ENCODE measurements at regions not wholly inside any gene's neighbourhood (a gene's known extent, or its start where the extent isn't known, plus 50 kb on each side); places are given as distances from the start of the nearest gene placed in this dataset.

DNA sequence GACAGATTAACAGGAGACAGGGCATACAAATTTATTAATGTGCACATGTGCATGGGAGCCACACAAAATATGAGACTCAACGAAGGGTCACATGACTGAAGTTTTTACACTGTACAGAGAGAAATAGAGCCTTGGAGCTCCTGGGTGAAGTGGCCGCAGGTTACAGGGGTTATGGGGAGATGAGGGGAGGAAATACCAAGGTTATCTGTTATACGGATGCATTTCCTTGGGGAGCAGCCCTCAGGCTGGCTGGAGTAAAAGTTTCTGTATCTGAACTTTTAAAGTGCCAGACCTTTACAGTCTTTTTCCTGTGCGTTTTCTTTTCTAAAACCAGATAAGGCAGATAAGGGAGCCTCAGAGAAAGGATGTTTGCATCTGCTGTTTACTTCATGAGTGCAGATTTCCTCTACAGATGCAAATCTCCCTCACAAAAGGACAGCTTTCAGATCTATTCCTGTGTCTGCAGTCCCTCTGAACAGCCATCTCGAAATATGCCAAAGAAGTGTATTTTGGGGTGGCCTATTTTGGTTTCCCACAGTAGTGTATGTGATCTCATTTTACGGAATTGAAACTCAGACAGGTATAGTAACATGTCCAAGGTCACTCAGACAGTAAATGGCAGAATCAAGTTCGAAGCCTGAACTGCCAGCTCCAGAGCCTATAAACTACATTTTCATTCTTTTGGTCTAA, 139.3 kb upstream of the FBXL17 start:
- POLR2A ChIA-PET, result no interaction called here
- H3K36me3 ChIP-seq (ENCODE audit: control insufficient read depth in 2 of 2, insufficient read depth in 1 of 2, low read length in 2 of 2), result no peaks in the 10 kb centered on the region
- CTCF ChIA-PET, result interaction anchor here (0.6 to 1.3 kb wide), 8 partner anchors 10 to 1009 kb away, joined by 3 to 9 read pairs (median 3); no protein-coding TSS in a partner anchor
- no peaks in the 10 kb centered on the region for H3K9me3 ChIP-seq (ENCODE audit: control insufficient read depth, insufficient read depth, low read depth, low read length)
- H3K27ac ChIP-seq (ENCODE audit: extremely low read depth, low read depth, low read length), result no peak overlapping the region
- H3K4me3 ChIP-seq (ENCODE audit: low read depth, low read length), result no peak overlapping the region
- TF ChIP-seq ZBTB8A (tag by site-specific recombination; IDR thresholded peaks at IDR 0.05) (no peak), ZNF707 (tag by site-specific recombination; IDR thresholded peaks at IDR 0.05) (no peak), ZNF292 (tag by site-specific recombination; IDR thresholded peaks at IDR 0.05; ENCODE audit: borderline replicate concordance, low read depth) (no peak), ZNF157 (tag by site-specific recombination; IDR thresholded peaks at IDR 0.05) (no peak), ZNF791 (tag by site-specific recombination; IDR thresholded peaks at IDR 0.05) (no peak), BCL11A (tag by site-specific recombination; IDR thresholded peaks at IDR 0.05; ENCODE audit: low read depth) (no peak), ZBTB21 (tag by site-specific recombination; IDR thresholded peaks at IDR 0.05) (no peak), ZNF24 (tag by site-specific recombination; IDR thresholded peaks at IDR 0.05) (no peak), ZBTB48 (tag by site-specific recombination; IDR thresholded peaks at IDR 0.05) (no peak), ZNF394 (tag by site-specific recombination; IDR thresholded peaks at IDR 0.05; ENCODE audit: borderline replicate concordance) (no peak), ZNF398 (tag by site-specific recombination; IDR thresholded peaks at IDR 0.05) (no peak), TCF7L2 (IDR thresholded peaks at IDR 0.05; ENCODE audit: borderline replicate concordance, low read depth, low read length) (no peak), ZNF48 (tag by site-specific recombination; IDR thresholded peaks at IDR 0.05) (no peak)
- TF ChIP-seq, protein P1, sequence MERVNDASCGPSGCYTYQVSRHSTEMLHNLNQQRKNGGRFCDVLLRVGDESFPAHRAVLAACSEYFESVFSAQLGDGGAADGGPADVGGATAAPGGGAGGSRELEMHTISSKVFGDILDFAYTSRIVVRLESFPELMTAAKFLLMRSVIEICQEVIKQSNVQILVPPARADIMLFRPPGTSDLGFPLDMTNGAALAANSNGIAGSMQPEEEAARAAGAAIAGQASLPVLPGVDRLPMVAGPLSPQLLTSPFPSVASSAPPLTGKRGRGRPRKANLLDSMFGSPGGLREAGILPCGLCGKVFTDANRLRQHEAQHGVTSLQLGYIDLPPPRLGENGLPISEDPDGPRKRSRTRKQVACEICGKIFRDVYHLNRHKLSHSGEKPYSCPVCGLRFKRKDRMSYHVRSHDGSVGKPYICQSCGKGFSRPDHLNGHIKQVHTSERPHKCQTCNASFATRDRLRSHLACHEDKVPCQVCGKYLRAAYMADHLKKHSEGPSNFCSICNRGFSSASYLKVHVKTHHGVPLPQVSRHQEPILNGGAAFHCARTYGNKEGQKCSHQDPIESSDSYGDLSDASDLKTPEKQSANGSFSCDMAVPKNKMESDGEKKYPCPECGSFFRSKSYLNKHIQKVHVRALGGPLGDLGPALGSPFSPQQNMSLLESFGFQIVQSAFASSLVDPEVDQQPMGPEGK (tag by site-specific recombination; IDR thresholded peaks at IDR 0.05), result no peak
- TF ChIP-seq, protein P2, sequence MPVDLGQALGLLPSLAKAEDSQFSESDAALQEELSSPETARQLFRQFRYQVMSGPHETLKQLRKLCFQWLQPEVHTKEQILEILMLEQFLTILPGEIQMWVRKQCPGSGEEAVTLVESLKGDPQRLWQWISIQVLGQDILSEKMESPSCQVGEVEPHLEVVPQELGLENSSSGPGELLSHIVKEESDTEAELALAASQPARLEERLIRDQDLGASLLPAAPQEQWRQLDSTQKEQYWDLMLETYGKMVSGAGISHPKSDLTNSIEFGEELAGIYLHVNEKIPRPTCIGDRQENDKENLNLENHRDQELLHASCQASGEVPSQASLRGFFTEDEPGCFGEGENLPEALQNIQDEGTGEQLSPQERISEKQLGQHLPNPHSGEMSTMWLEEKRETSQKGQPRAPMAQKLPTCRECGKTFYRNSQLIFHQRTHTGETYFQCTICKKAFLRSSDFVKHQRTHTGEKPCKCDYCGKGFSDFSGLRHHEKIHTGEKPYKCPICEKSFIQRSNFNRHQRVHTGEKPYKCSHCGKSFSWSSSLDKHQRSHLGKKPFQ (tag by site-specific recombination; IDR thresholded peaks at IDR 0.05), result no peak
- TF ChIP-seq, protein P3, sequence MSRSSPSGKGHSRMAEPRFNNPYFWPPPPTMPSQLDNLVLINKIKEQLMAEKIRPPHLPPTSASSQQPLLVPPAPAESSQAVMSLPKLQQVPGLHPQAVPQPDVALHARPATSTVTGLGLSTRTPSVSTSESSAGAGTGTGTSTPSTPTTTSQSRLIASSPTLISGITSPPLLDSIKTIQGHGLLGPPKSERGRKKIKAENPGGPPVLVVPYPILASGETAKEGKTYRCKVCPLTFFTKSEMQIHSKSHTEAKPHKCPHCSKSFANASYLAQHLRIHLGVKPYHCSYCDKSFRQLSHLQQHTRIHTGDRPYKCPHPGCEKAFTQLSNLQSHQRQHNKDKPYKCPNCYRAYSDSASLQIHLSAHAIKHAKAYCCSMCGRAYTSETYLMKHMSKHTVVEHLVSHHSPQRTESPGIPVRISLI (tag by site-specific recombination; IDR thresholded peaks at IDR 0.05), result no peak
- H3K4me1 ChIP-seq (ENCODE audit: control insufficient read depth, insufficient read depth, low read length), result no peaks in the 10 kb centered on the region

GRCh38 chr5:108516785-108517184, 134.9 kb upstream of the FBXL17 start:
- no peak for TF ChIP-seq EGR2 (tag by site-specific recombination; IDR thresholded peaks at IDR 0.05; ENCODE audit: low read depth)
- peak; percentile 10; the same call in 1 of the 2 replicates for TF ChIP-seq FEZF1 (tag by site-specific recombination; IDR thresholded peaks at IDR 0.05)
- no peak for TF ChIP-seq ZBTB20 (tag by site-specific recombination; IDR thresholded peaks at IDR 0.05)
- TF ChIP-seq ZNF555 (tag by site-specific recombination; conservative IDR thresholded peaks at IDR 0.05), result no peak
- H3K4me1 ChIP-seq (ENCODE audit: control insufficient read depth, insufficient read depth, low read length), result no peaks in the 10 kb centered on the region
- H3K36me3 ChIP-seq (ENCODE audit: control insufficient read depth in 2 of 2, insufficient read depth in 1 of 2, low read length in 2 of 2), result no peaks in the 10 kb centered on the region
- no peak overlapping the region for H3K4me3 ChIP-seq (ENCODE audit: low read depth, low read length)
- ChIA-PET CTCF (interaction anchor here (0.6 kb wide), 1 partner anchor 24 kb away, joined by 3 read pairs; no protein-coding TSS in a partner anchor), POLR2A (no interaction called here)
- H3K9me3 ChIP-seq (ENCODE audit: control insufficient read depth, insufficient read depth, low read depth, low read length), result no peaks in the 10 kb centered on the region
- H3K27ac ChIP-seq (ENCODE audit: extremely low read depth, low read depth, low read length), result no peak overlapping the region
